ENCODE measurements at regions not wholly inside any gene's neighbourhood (a gene's known extent, or its start where the extent isn't known, plus 50 kb on each side); places are given as distances from the start of the nearest gene placed in this dataset.

GRCh38 chrX:115487608-115488007 lies 73.4 kb upstream of the PLS3 start:
- peaks cover 2% of the 10 kb centered on the region for H3K9me3 Mint-ChIP-seq
- H3K4me1 Mint-ChIP-seq, result no peaks in the 10 kb centered on the region
- DNase-seq, result no peak
- no peak overlapping the region for H3K4me3 Mint-ChIP-seq
- ChIA-PET POLR2A (no interaction called here), CTCF (no interaction called here)
- H3K27me3 Mint-ChIP-seq, result no peaks in the 10 kb centered on the region
- no peak overlapping the region for H3K27ac Mint-ChIP-seq
- no peaks in the 10 kb centered on the region for H3K36me3 Mint-ChIP-seq (ENCODE audit: low read depth)

GRCh38 chrX:115490814-115491213 lies 70.2 kb upstream of the PLS3 start:
- no peak for DNase-seq
- Mint-ChIP-seq H3K4me1 (no peaks in the 10 kb centered on the region), H3K36me3 (ENCODE audit: low read depth) (no peaks in the 10 kb centered on the region), H3K4me3 (no peak overlapping the region), H3K9me3 (peaks cover 4% of the 10 kb centered on the region), H3K27me3 (no peaks in the 10 kb centered on the region), H3K27ac (no peak overlapping the region)
- POLR2A ChIA-PET, result no interaction called here
- CTCF ChIA-PET, result no interaction called here

GRCh38 chrX:115491766-115492165 lies 69.2 kb upstream of the PLS3 start:
- no peaks in the 10 kb centered on the region for H3K27me3 Mint-ChIP-seq
- H3K4me3 Mint-ChIP-seq, result no peak overlapping the region
- H3K9me3 Mint-ChIP-seq, result peaks cover 2% of the 10 kb centered on the region
- no peak for DNase-seq
- CTCF ChIA-PET, result no interaction called here
- no peak overlapping the region for H3K27ac Mint-ChIP-seq
- no peaks in the 10 kb centered on the region for H3K4me1 Mint-ChIP-seq
- POLR2A ChIA-PET, result no interaction called here
- H3K36me3 Mint-ChIP-seq (ENCODE audit: low read depth), result no peaks in the 10 kb centered on the region

- CTCF ChIA-PET, result no interaction called here
- POLR2A ChIA-PET, result no interaction called here
- Mint-ChIP-seq H3K36me3 (ENCODE audit: low read depth) (no peaks in the 10 kb centered on the region), H3K27me3 (no peaks in the 10 kb centered on the region), H3K27ac (no peak overlapping the region), H3K9me3 (peaks cover 2% of the 10 kb centered on the region), H3K4me3 (no peak overlapping the region), H3K4me1 (no peaks in the 10 kb centered on the region)
- DNase-seq, result no peak
Measured at GRCh38 chrX:115493015-115493414, 68.0 kb upstream of the PLS3 start.

GRCh38 chrX:115494161-115494560 lies 66.8 kb upstream of the PLS3 start:
- ChIA-PET POLR2A (no interaction called here), CTCF (no interaction called here)
- H3K4me3 Mint-ChIP-seq, result no peak overlapping the region
- no peak for DNase-seq
- no peaks in the 10 kb centered on the region for H3K27me3 Mint-ChIP-seq
- no peak overlapping the region for H3K27ac Mint-ChIP-seq
- no peaks in the 10 kb centered on the region for H3K4me1 Mint-ChIP-seq
- no peaks in the 10 kb centered on the region for H3K36me3 Mint-ChIP-seq (ENCODE audit: low read depth)
- H3K9me3 Mint-ChIP-seq, result peaks cover 2% of the 10 kb centered on the region

GRCh38 chrX:115499112-115499805 lies 61.7 kb upstream of the PLS3 start:
- POLR2A ChIA-PET, result no interaction called here
- H3K4me1 Mint-ChIP-seq, result no peaks in the 10 kb centered on the region
- no peak overlapping the region for H3K27ac Mint-ChIP-seq

GRCh38 chrX:115503099-115503498 lies 57.9 kb upstream of the PLS3 start:
- no peaks in the 10 kb centered on the region for H3K27me3 Mint-ChIP-seq
- no peaks in the 10 kb centered on the region for H3K4me1 Mint-ChIP-seq
- CTCF ChIA-PET, result no interaction called here
- POLR2A ChIA-PET, result no interaction called here
- DNase-seq, result no peak
- no peak overlapping the region for H3K4me3 Mint-ChIP-seq
- no peaks in the 10 kb centered on the region for H3K36me3 Mint-ChIP-seq (ENCODE audit: low read depth)
- no peaks in the 10 kb centered on the region for H3K9me3 Mint-ChIP-seq
- no peak overlapping the region for H3K27ac Mint-ChIP-seq

More at GRCh38 chrX:115499112-115499805, 61.7 kb upstream of the PLS3 start:
- CTCF ChIA-PET, result no interaction called here
- no peaks in the 10 kb centered on the region for H3K36me3 Mint-ChIP-seq (ENCODE audit: low read depth)
- DNase-seq, result no peak
- H3K4me3 Mint-ChIP-seq, result no peak overlapping the region
- H3K27me3 Mint-ChIP-seq, result no peaks in the 10 kb centered on the region
- no peaks in the 10 kb centered on the region for H3K9me3 Mint-ChIP-seq

- Mint-ChIP-seq H3K4me1 (no peaks in the 10 kb centered on the region), H3K4me3 (no peak overlapping the region), H3K27ac (no peak overlapping the region), H3K27me3 (no peaks in the 10 kb centered on the region), H3K9me3 (no peaks in the 10 kb centered on the region), H3K36me3 (ENCODE audit: low read depth) (no peaks in the 10 kb centered on the region)
- no peak for DNase-seq
- CTCF ChIA-PET, result no interaction called here
- POLR2A ChIA-PET, result no interaction called here
Measured at GRCh38 chrX:115504167-115504566, 56.8 kb upstream of the PLS3 start.
